ENCODE measurements at regions not wholly inside any gene's neighbourhood (a gene's known extent, or its start where the extent isn't known, plus 50 kb on each side); places are given as distances from the start of the nearest gene placed in this dataset.
"Not testable (repeated sequence)": the region's sequence is repeated elsewhere in the genome, so short reads cannot be mapped to it uniquely, and the experiment has no call there.

DNA sequence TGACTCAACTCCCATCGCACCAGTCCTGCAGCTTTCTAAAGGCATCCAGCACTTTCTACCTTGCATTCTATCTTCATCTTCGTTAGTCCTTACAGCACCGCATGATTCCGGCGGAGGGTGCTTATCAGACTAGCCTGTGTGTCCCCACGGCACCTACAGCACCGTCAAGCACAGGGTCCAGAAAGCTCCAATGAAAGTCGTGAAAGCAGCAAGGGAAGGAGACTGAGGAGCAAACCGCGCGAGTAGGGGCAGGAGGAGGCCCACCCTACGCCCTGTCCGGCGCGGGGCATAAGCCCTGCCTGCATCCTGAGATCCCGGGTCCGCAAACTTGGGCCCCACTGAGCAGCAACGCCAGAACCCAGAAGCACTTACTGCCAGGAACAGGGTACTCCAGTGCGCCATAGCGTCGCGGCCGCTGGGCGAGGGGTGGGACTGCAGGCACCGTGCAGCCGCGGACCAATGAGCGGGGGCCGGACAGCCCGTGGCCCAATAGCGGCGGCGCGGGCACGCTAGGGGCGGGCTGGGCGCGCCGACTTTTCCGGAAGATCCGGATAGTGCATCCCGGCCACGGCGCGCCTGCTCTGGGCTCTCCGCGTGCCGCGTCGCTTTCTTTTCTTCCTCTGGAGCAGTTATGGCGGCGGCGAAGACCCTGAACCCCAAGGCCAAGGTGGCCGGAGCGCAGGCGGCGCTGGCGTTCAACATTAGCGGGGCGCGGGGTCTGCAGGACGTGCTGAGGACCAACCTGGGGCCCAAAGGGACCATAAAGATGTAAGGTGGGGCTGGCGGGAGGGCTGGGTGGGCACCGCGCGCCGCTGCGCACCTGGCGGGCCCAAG is 122.1 kb upstream of the VKORC1L1 start:
- Histone ChIP-seq H3K9me3 (no peaks in the 10 kb centered on the region), H3K4me3 (replicated peaks in 1 of 3) (peak overlapping the region; percentile 45 to 90 (median 82)), H3K36me3 (peaks cover 0 to 5% of the 10 kb centered on the region in 2 donors), H3K27ac (peak overlapping the region; percentile 65 to 84 (median 71)), H3K27me3 (no peaks in the 10 kb centered on the region), H3K4me1 (peaks cover 5 to 13% of the 10 kb centered on the region in 2 donors)
- intact Hi-C loops (cut with DNase I) = no loop called here
- TF ChIP-seq CTCF (IDR thresholded peaks at IDR 0.05) (peak in 3 of 6 experiments; percentile 16 to 32 (median 30)), POLR2A (IDR thresholded peaks at IDR 0.05) (peak in 1 of 2 donors; percentile 82)
- 0 to 1% methylated on average over 11 to 16 of the region's 69 CpGs for WGBS, 2 donors
- DNase-seq = peak; percentile 89 to 91

DNA sequence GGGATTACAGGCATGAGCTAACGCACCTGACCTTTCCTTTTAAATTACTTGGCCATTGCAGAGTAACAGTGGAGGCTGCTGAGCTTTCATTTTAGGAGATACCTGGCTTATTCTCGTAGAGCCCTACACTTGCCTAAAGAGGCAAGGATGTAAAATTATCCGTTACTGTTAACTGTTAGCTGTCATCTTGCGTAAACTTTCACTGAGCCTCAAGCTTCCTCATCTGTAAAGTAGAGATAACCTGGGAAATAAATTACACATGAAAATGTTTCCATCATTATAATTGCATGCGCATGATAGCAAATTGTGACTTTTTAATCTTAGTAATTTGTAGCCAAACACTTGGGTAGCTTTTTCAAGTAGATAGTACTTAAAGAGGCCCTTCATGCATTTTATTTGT is 118.8 kb upstream of the VKORC1L1 start:
- DNase-seq; H3K27ac ChIP-seq; intact Hi-C loops (cut with DNase I); H3K4me3 ChIP-seq (replicated peaks in 1 of 3); H3K9me3 ChIP-seq; H3K27me3 ChIP-seq: not testable (repeated sequence)
- 94 to 98% methylated on average over 5 of the region's 5 CpGs for WGBS, 2 donors
- H3K36me3 ChIP-seq = peaks cover 0 to 12% of the 10 kb centered on the region in 2 donors
- peaks cover 5 to 13% of the 10 kb centered on the region in 2 donors for H3K4me1 ChIP-seq

GRCh38 chr7:65758991-65759390 is 113.9 kb upstream of the VKORC1L1 start:
- H3K27ac ChIP-seq; H3K27me3 ChIP-seq; H3K4me3 ChIP-seq (replicated peaks in 1 of 3); H3K9me3 ChIP-seq; H3K4me1 ChIP-seq; intact Hi-C loops (cut with DNase I); DNase-seq: not testable (repeated sequence)
- 94 to 100% methylated on average over 1 of the region's 1 CpG for WGBS, 2 donors
- peaks cover 7 to 25% of the 10 kb centered on the region in 2 donors for H3K36me3 ChIP-seq

DNA sequence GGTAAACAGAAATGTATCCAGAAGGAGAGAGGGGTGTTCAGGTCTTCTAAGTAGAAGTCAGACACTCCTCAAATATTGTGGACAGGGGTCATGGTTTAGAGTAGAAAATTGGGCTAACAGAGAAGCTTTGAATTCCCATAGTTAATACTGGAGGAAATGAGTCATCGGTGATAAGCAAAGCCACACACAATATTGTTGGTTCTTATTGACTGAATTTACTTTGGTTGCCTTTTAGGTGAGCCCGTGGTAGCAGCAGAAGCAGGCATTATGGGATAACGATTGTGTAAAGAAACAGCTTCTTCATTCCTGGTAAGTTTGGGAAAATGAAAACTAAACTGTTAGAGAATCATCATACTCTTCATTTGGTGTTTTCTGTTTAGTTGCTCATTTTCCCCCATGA is 110.2 kb upstream of the VKORC1L1 start:
- H3K36me3 ChIP-seq = peaks cover 7 to 14% of the 10 kb centered on the region in 2 donors
- intact Hi-C loops (cut with DNase I); H3K4me1 ChIP-seq; H3K4me3 ChIP-seq (replicated peaks in 1 of 3); DNase-seq; H3K9me3 ChIP-seq; H3K27ac ChIP-seq; H3K27me3 ChIP-seq: not testable (repeated sequence)
- 76 to 87% methylated on average over 3 of the region's 3 CpGs for WGBS, 2 donors

- H3K4me1 ChIP-seq; H3K9me3 ChIP-seq; H3K27me3 ChIP-seq; DNase-seq; H3K27ac ChIP-seq; H3K4me3 ChIP-seq (replicated peaks in 1 of 3); intact Hi-C loops (cut with DNase I): not testable (repeated sequence)
- WGBS, 2 donors = 86 to 87% methylated on average over 5 of the region's 5 CpGs
- H3K36me3 ChIP-seq = peaks cover 7 to 12% of the 10 kb centered on the region in 2 donors
Observed at GRCh38 chr7:65763114-65763513, 109.8 kb upstream of the VKORC1L1 start.

DNA sequence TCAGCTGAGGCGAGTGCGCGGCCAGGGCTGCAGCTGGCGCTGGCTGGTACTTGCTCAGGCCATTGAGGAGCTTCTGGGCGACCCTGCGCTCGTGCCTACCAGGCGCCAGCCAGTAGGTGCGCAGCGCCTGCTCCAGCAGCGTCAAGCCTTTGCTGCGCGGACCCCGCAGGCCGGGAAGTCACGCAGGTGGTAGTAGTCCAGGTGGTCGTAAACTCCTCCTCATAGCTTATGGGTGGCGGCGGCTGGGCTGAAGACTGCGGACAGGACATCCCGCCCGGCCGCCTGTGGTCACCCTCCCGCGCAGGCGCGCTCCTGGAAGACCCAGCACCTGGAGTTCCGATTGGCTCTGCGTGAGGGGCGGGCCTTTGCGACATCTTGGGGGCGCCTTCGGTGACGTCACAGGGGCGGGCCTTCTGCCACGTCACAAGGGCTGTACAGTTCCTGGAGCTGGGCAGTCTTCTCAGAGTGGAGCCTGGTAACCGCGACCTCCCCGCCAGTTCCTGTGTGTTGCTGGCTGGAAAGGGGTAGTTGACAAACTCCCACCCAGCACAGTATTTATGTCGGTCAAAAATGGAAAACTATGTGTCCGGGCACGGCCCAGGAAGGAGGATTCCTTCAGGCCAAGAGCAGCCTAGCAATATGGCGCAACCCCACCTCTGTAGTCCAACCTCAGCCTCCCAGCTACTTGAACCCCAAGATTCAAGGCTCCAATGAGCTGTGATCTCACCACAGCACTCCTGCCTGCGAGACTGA is 102.2 kb upstream of the VKORC1L1 start:
- Histone ChIP-seq H3K27ac (peak overlapping the region; percentile 67 to 76 (median 71)), H3K4me3 (replicated peaks in 1 of 3) (peak overlapping the region; percentile 72 to 91 (median 86))
- peak; percentile 95 to 96 for DNase-seq
- TF ChIP-seq POLR2A (IDR thresholded peaks at IDR 0.05) = peak in 1 of 2 donors; percentile 81
- TF ChIP-seq CTCF (IDR thresholded peaks at IDR 0.05) = peak in 1 of 6 experiments; percentile 16
- H3K27me3 ChIP-seq; intact Hi-C loops (cut with DNase I); H3K36me3 ChIP-seq; H3K4me1 ChIP-seq; H3K9me3 ChIP-seq: not testable (repeated sequence)
- 11 to 32% methylated on average over 5 to 23 of the region's 44 CpGs for WGBS, 2 donors

GRCh38 chr7:65771226-65771569 is 101.7 kb upstream of the VKORC1L1 start:
- Histone ChIP-seq H3K4me3 (replicated peaks in 1 of 3) (peak overlapping the region in 2 of 3 donors; percentile 50 to 72), H3K27ac (peak overlapping the region; percentile 67 to 76 (median 71))
- H3K4me1 ChIP-seq; H3K36me3 ChIP-seq; intact Hi-C loops (cut with DNase I); H3K27me3 ChIP-seq; H3K9me3 ChIP-seq: not testable (repeated sequence)
- WGBS, 2 donors = 96 to 97% methylated on average over 17 of the region's 17 CpGs
- DNase-seq = peak in 1 of 2 donors; percentile 18

GRCh38 chr7:65776677-65777076 is 96.2 kb upstream of the VKORC1L1 start:
- H3K27me3 ChIP-seq; H3K36me3 ChIP-seq; intact Hi-C loops (cut with DNase I); H3K27ac ChIP-seq; H3K4me3 ChIP-seq (replicated peaks in 1 of 3); H3K9me3 ChIP-seq; H3K4me1 ChIP-seq; DNase-seq: not testable (repeated sequence)
- 75 to 83% methylated on average over 6 of the region's 6 CpGs for WGBS, 2 donors

DNA sequence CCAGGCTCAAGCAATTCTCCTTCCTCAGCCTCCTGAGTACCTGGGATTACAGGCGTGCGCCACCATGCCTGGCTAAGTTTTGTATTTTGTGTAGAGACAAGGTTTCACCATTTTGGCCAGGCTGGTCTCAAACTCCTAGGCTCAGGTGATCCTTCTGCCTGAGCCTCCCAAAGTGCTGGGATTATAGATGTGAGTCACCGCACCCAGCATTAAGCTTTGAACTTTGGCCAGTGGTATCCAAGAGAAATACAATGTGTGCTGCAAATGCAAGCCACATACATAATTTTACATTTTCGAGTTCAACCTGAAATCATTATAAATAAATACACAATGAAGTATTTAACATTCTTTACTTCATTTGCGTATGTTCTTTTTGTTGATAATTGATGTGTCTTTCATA is 82.9 kb upstream of the VKORC1L1 start:
- WGBS, 2 donors = 93 to 97% methylated on average over 5 of the region's 5 CpGs

GRCh38 chr7:65791788-65792187 is 81.1 kb upstream of the VKORC1L1 start:
- H3K4me3 ChIP-seq (replicated peaks in 1 of 3); H3K36me3 ChIP-seq; H3K9me3 ChIP-seq; H3K27ac ChIP-seq; intact Hi-C loops (cut with DNase I); H3K27me3 ChIP-seq; DNase-seq; H3K4me1 ChIP-seq: not testable (repeated sequence)
- 50% methylated on average over 1 of the region's 1 CpG; no CpG with 5 or more reads in 1 of the 2 donors for WGBS, 2 donors

More for the DNA sequence above, 82.9 kb upstream of the VKORC1L1 start:
- H3K4me3 ChIP-seq (replicated peaks in 1 of 3); H3K9me3 ChIP-seq; DNase-seq; H3K4me1 ChIP-seq; H3K36me3 ChIP-seq; H3K27ac ChIP-seq; H3K27me3 ChIP-seq: not testable (repeated sequence)
- intact Hi-C loops (cut with DNase I) = loop anchor here (10.0 kb wide), 1 partner anchor 45 kb away; no protein-coding TSS in a partner anchor

Data from thyroid gland (tissue), 4 donors.